Testis (tissue), 2 donors: ENCODE measurements at regions not wholly inside any gene's neighbourhood (a gene's known extent, or its start where the extent isn't known, plus 50 kb on each side); places are given as distances from the start of the nearest gene placed in this dataset.

Experiments used
- DNase-seq: peaks from one replicate; pipeline ENCODE4 v3.0.0-alpha.2; 2019
- H3K27ac ChIP-seq, 2 donors: fragments of 200-600 bp; sonication (generic); one replicate each; pipeline ENCODE4 v1.5.1; 2019
- H3K27me3 ChIP-seq: fragments of 200-600 bp; sonication (generic); one replicate; pipeline ENCODE4 v1.5.1; 2019
- H3K36me3 ChIP-seq: fragments of 200-600 bp; sonication (generic); one replicate; pipeline ENCODE4 v1.5.1; 2017; ENCODE audit warnings: low read depth; ENCODE audit errors: missing control alignments
- H3K4me1 ChIP-seq: fragments of 200-600 bp; sonication (generic); one replicate; pipeline ENCODE4 v1.5.1; 2019
- H3K4me3 ChIP-seq, 2 donors: fragments of 200-600 bp; sonication (generic); one replicate each; pipeline ENCODE4 v1.5.1; 2017 to 2019
- H3K9me3 ChIP-seq: fragments of 200-600 bp; sonication (generic); one replicate; pipeline ENCODE4 v1.5.1; 2017
- CTCF ChIP-seq, 3 experiments: fragments of 450-650 bp in 2 of 3; fragments of 200-600 bp in 1 of 3; sonication (generic) in 1 of 3; IDR thresholded peaks; one replicate each; pipeline ENCODE4 v1.5.1; 2016 to 2019; ENCODE audit warnings: antibody characterized with exemption in 3 of 3, mild to moderate bottlenecking in 2 of 3, moderate library complexity in 1 of 3
- POLR2A ChIP-seq: fragments of 450-650 bp; IDR thresholded peaks from one replicate; pipeline ENCODE4 v1.6.1; 2017; ENCODE audit warnings: antibody characterized with exemption, mild to moderate bottlenecking, moderate library complexity
- WGBS, 2 donors: methylation state at CpG; one replicate each; pipeline ENCODE4 v1.1.5; 2018; 5-methylcytosine and 5-hydroxymethylcytosine counted together
- intact Hi-C: fragments of 100-400 bp; cut with DNase I; formaldehyde crosslinking; loops from one replicate; pipeline ENCODE4 v1.15.1; 2023; ENCODE audit warnings: low total_unique reads

GRCh38 chr6:92719773-92720172 lies 699.6 kb downstream of the EPHA7 start:
- intact Hi-C loops = no loop called here

GRCh38 chr6:92716638-92717037 lies 702.7 kb downstream of the EPHA7 start:
- Histone ChIP-seq H3K27ac (no peak overlapping the region), H3K27me3 (no peaks in the 10 kb centered on the region), H3K36me3 (no peaks in the 10 kb centered on the region), H3K4me1 (no peaks in the 10 kb centered on the region), H3K4me3 (no peak overlapping the region), H3K9me3 (no peaks in the 10 kb centered on the region)
- DNase-seq = no peak
- intact Hi-C loops = no loop called here
- WGBS, 2 donors = 80 to 82% methylated on average over 4 of the region's 4 CpGs
- TF ChIP-seq POLR2A (no peak), CTCF (IDR thresholded peaks at IDR 0.05) (no peak)

More at GRCh38 chr6:92719773-92720172, 699.6 kb downstream of the EPHA7 start:
- H3K36me3 ChIP-seq = no peaks in the 10 kb centered on the region
- no peaks in the 10 kb centered on the region for H3K9me3 ChIP-seq
- 44 to 47% methylated on average over 3 of the region's 3 CpGs for WGBS, 2 donors
- no peak overlapping the region for H3K27ac ChIP-seq
- H3K4me3 ChIP-seq = no peak overlapping the region
- no peaks in the 10 kb centered on the region for H3K4me1 ChIP-seq
- no peak for TF ChIP-seq POLR2A
- no peak for TF ChIP-seq CTCF (IDR thresholded peaks at IDR 0.05)
- H3K27me3 ChIP-seq = no peaks in the 10 kb centered on the region
- no peak for DNase-seq

- DNase-seq = no peak
- intact Hi-C loops = no loop called here
- TF ChIP-seq POLR2A = no peak
Observed at GRCh38 chr6:92715991-92716390, 703.4 kb downstream of the EPHA7 start.

GRCh38 chr6:92714346-92714745 lies 705.0 kb downstream of the EPHA7 start:
- TF ChIP-seq CTCF (IDR thresholded peaks at IDR 0.05) = no peak
- no peak for TF ChIP-seq POLR2A
- H3K9me3 ChIP-seq = no peaks in the 10 kb centered on the region
- no peaks in the 10 kb centered on the region for H3K27me3 ChIP-seq
- no peak for DNase-seq
- intact Hi-C loops = no loop called here
- H3K4me3 ChIP-seq = no peak overlapping the region
- no peak overlapping the region for H3K27ac ChIP-seq
- no peaks in the 10 kb centered on the region for H3K4me1 ChIP-seq
- no peaks in the 10 kb centered on the region for H3K36me3 ChIP-seq

More at GRCh38 chr6:92715991-92716390, 703.4 kb downstream of the EPHA7 start:
- H3K27me3 ChIP-seq = no peaks in the 10 kb centered on the region
- no peaks in the 10 kb centered on the region for H3K36me3 ChIP-seq
- H3K4me3 ChIP-seq = no peak overlapping the region
- no peaks in the 10 kb centered on the region for H3K4me1 ChIP-seq
- H3K27ac ChIP-seq = no peak overlapping the region
- no peaks in the 10 kb centered on the region for H3K9me3 ChIP-seq

- Histone ChIP-seq H3K9me3 (no peaks in the 10 kb centered on the region), H3K27ac (no peak overlapping the region), H3K27me3 (no peaks in the 10 kb centered on the region), H3K4me3 (no peak overlapping the region), H3K4me1 (no peaks in the 10 kb centered on the region), H3K36me3 (no peaks in the 10 kb centered on the region)
- no peak for TF ChIP-seq CTCF (IDR thresholded peaks at IDR 0.05)
- no peak for TF ChIP-seq POLR2A
- DNase-seq = no peak
- WGBS, 2 donors = 81 to 85% methylated on average over 3 of the region's 3 CpGs
- intact Hi-C loops = no loop called here
Observed at GRCh38 chr6:92710048-92710447, 709.3 kb downstream of the EPHA7 start.
